Peyer's patch (tissue), 4 donors: ENCODE measurements at regions not wholly inside any gene's neighbourhood (a gene's known extent, or its start where the extent isn't known, plus 50 kb on each side); places are given as distances from the start of the nearest gene placed in this dataset.

ENCODE experiments used
- DNase-seq, 3 donors: peaks; one replicate each; pipeline ENCODE4 v3.0.0-alpha.2; 2017 to 2019
- H3K27ac ChIP-seq, 4 donors: fragments of 200-600 bp; sonication (generic); one replicate each; pipeline ENCODE4 v1.5.1; 2016 to 2019
- H3K27me3 ChIP-seq, 2 donors: fragments of 200-600 bp; sonication (generic); one replicate each; pipeline ENCODE4 v1.5.1; 2019
- H3K36me3 ChIP-seq, 3 donors: fragments of 200-600 bp; sonication (generic); one replicate each; pipeline ENCODE4 v1.5.1; 2016 to 2019
- H3K4me1 ChIP-seq, 4 donors: fragments of 200-600 bp; sonication (generic); one replicate each; pipeline ENCODE4 v1.5.1; 2016 to 2019
- H3K4me3 ChIP-seq, 4 donors: fragments of 200-600 bp; sonication (generic); 1 replicate in 3 of 4; 2 replicates in 1 of 4; pipeline ENCODE4 v1.5.1; 2016 to 2019; ENCODE audit warnings: mild to moderate bottlenecking in 1 of 4
- H3K9me3 ChIP-seq, 4 donors: fragments of 200-600 bp; sonication (generic); one replicate each; pipeline ENCODE4 v1.5.1; 2016 to 2019; ENCODE audit warnings: mild to moderate bottlenecking in 1 of 4
- CTCF ChIP-seq, 6 experiments: fragments of 450-650 bp in 4 of 6; fragments of 200-600 bp in 2 of 6; sonication (generic) in 1 of 6; IDR thresholded peaks; one replicate each; pipeline ENCODE4 v1.5.1; 2017 to 2019; ENCODE audit warnings: antibody characterized with exemption in 6 of 6, mild to moderate bottlenecking in 3 of 6, moderate library complexity in 1 of 6
- POLR2A ChIP-seq, 2 donors: fragments of 450-650 bp; IDR thresholded peaks; one replicate each; pipeline ENCODE4 v1.5.1; 2017; ENCODE audit warnings: antibody characterized with exemption in 2 of 2, mild to moderate bottlenecking in 2 of 2, moderate library complexity in 2 of 2

DNA sequence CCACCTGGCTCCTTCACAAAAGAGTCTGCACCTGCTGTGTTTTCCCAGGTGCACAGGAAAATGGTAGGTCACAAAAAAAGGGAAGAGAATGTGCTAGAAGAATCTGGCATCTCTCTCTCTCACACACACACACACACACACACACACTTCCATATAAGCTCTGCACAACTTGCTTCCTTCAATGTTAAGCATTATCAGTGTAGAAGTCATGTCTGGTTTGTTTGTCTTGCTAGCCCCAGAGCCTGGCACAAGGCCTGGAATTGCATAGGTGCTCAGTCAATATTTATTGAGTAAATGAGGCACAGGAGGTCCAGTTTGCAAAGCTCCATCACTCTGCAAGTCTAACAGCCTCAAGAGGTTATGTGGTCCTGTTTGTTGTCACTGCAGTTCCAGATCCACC is 867.3 kb upstream of the AUTS2 start:
- peak in 2 of 3 donors; percentile 47 to 58 for DNase-seq
- Histone ChIP-seq H3K27ac (no peak overlapping the region), H3K36me3 (no peaks in the 10 kb centered on the region), H3K27me3 (no peaks in the 10 kb centered on the region), H3K9me3 (no peaks in the 10 kb centered on the region), H3K4me1 (peaks cover 0 to 22% (median 0%) of the 10 kb centered on the region in 4 donors), H3K4me3 (no peak overlapping the region)
- TF ChIP-seq POLR2A (IDR thresholded peaks at IDR 0.05) (no peak), CTCF (IDR thresholded peaks at IDR 0.05) (no peak)

- H3K9me3 ChIP-seq = no peaks in the 10 kb centered on the region
- no peaks in the 10 kb centered on the region for H3K36me3 ChIP-seq
- no peaks in the 10 kb centered on the region for H3K27me3 ChIP-seq
- H3K4me1 ChIP-seq = peaks cover 0 to 22% (median 0%) of the 10 kb centered on the region in 4 donors
- DNase-seq = no peak
- H3K27ac ChIP-seq = no peak overlapping the region
- no peak overlapping the region for H3K4me3 ChIP-seq
- TF ChIP-seq POLR2A (IDR thresholded peaks at IDR 0.05) (no peak), CTCF (IDR thresholded peaks at IDR 0.05) (no peak)
Observed at GRCh38 chr7:68733219-68734153, 864.8 kb upstream of the AUTS2 start.

GRCh38 chr7:68734431-68734830 is 863.8 kb upstream of the AUTS2 start:
- no peak for DNase-seq
- no peaks in the 10 kb centered on the region for H3K36me3 ChIP-seq
- H3K4me1 ChIP-seq = peaks cover 0 to 22% (median 0%) of the 10 kb centered on the region in 4 donors
- H3K4me3 ChIP-seq = no peak overlapping the region
- TF ChIP-seq CTCF (IDR thresholded peaks at IDR 0.05) (no peak), POLR2A (IDR thresholded peaks at IDR 0.05) (no peak)
- H3K9me3 ChIP-seq = no peaks in the 10 kb centered on the region
- no peak overlapping the region for H3K27ac ChIP-seq
- H3K27me3 ChIP-seq = no peaks in the 10 kb centered on the region

GRCh38 chr7:68739306-68739705 is 859.0 kb upstream of the AUTS2 start:
- TF ChIP-seq POLR2A (IDR thresholded peaks at IDR 0.05) = no peak
- TF ChIP-seq CTCF (IDR thresholded peaks at IDR 0.05) = no peak
- no peaks in the 10 kb centered on the region for H3K36me3 ChIP-seq
- DNase-seq = no peak
- no peaks in the 10 kb centered on the region for H3K4me1 ChIP-seq
- no peaks in the 10 kb centered on the region for H3K27me3 ChIP-seq
- H3K27ac ChIP-seq = no peak overlapping the region
- no peak overlapping the region for H3K4me3 ChIP-seq
- H3K9me3 ChIP-seq = no peaks in the 10 kb centered on the region

GRCh38 chr7:68744036-68744435 is 854.2 kb upstream of the AUTS2 start:
- Histone ChIP-seq H3K27ac (no peak overlapping the region), H3K27me3 (no peaks in the 10 kb centered on the region), H3K4me3 (no peak overlapping the region), H3K36me3 (no peaks in the 10 kb centered on the region), H3K4me1 (no peaks in the 10 kb centered on the region), H3K9me3 (no peaks in the 10 kb centered on the region)
- no peak for DNase-seq
- TF ChIP-seq CTCF (IDR thresholded peaks at IDR 0.05) (no peak), POLR2A (IDR thresholded peaks at IDR 0.05) (no peak)
